GM18868 (cell line): ENCODE measurements at regions not wholly inside any gene's neighbourhood (a gene's known extent, or its start where the extent isn't known, plus 50 kb on each side); places are given as distances from the start of the nearest gene placed in this dataset.

Experiments used
- ATAC-seq: cut with Tn5 transposase; IDR thresholded peaks from one replicate; pipeline ENCODE4 v1.9.1; 2021; ENCODE audit warnings: mild to moderate bottlenecking, moderate library complexity; ENCODE audit not compliant: unreplicated experiment

GRCh38 chr9:91092214-91092613 lies 269.5 kb downstream of the AUH start:
- no peak for ATAC-seq

DNA sequence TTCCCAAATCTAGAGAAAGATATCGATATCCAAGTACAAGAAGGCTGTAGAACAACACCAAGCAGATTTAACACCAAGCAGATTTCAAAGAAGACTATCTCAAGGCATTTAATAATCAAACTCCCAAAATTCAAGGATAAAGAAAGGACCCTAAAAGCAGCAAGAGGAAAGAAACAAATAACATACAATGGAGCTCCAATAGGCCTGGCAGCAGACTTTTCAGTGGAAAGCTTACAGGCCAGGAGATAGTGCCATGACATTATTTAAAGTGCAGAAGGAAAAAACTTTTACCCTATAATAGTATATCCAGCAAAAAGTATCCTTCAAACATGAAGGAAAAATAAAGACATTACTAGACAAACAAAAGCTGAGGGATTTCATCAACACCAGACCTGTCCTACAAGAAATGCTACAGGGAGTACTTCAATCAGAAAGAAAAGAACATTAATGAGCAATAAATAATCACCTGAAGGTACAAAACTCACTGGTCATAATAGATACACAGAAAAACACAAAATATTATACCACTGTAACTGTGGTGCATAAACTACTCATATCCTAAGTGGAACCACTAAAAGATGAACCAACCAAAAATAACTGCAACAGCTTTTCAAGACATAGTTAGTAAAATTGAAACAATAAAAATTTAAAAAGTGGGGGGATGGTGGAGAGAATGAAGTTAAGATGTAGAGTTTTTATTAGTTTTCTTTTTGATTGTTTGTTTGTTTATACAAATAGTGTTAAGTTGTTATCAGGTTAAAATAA lies 267.2 kb downstream of the AUH start:
- ATAC-seq: no peak

- ATAC-seq: no peak
These were observed 263.4 kb downstream of the AUH start for GRCh38 chr9:91098203-91098850.

- ATAC-seq: no peak
These were observed 262.3 kb downstream of the AUH start for GRCh38 chr9:91099436-91099835.

GRCh38 chr9:91100878-91101450 lies 260.8 kb downstream of the AUH start:
- ATAC-seq: no peak

- no peak for ATAC-seq
These were observed 260.0 kb downstream of the AUH start for GRCh38 chr9:91101611-91102168.

GRCh38 chr9:91102269-91102668 lies 259.4 kb downstream of the AUH start:
- no peak for ATAC-seq

- no peak for ATAC-seq
These were observed 257.8 kb downstream of the AUH start for GRCh38 chr9:91103931-91104330.

DNA sequence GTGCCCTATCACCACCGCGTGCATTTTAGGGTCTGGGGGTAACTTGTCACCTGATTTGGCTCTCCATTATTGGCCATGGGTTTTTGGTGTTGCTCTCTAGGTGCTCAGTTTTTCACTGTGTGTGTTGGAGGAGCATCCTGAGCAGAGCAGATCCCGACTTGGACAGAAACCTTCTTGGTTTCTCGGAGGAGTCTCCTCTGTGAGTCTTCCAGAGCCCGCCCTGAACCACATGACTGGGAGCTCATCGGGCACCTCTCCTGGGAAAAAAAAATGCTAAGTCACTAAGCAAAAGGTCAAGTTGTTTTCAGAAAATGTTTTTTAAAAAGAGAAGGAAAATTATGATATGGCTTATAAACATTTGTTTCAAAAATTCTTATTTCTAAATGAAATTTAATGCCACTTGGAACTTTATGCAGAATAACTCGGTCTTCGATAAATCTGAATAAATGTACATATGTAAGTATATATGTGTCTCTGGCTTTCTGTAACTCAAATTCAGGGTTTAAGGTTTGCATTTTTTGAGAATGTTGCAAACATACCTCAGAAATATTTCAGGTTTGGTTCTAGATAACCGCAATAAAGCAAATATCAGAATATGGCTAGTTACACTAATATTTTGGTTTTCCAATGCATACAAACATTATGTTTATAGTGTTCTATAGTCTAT lies 255.2 kb downstream of the AUH start:
- no peak for ATAC-seq

DNA sequence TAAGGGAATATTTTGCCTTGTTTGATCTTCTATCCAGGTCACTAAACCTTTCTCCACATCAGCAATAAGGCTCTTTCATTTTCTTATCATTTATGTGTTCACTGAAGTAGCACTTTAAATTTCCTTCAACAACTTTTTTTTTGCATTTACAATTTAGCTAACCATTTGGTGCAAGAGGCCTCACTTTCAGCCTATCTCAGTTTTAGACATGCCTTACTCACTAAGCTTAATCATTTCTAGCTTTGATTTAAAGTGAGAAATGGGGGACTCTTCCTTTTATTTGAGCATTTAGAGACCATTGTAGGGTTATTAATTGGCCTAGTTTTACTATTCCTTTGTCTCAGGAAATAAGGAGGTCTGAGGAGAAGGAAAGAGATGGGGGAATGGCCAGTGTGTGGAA lies 250.5 kb downstream of the AUH start:
- no peak for ATAC-seq

DNA sequence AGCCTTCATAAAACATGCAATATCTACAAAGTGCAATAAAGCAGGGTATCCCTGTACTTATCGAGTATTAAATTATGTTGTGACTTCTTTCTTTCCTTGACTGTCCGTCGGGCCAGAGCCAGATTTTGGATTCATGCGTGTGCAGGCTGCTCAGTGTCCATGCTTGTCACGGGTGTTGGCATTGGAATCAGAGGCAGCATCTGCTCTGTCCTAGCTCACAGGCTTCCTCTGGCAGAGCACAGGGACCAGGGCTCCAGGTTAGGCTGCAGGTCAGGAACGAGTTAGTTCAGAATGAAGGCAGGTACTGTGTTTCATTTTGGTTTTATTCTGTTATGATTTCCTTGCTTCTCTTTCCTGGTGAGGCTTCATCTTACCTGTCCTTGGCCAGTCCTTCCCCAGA lies 249.8 kb downstream of the AUH start:
- no peak for ATAC-seq

- no peak for ATAC-seq
These were observed 248.7 kb downstream of the AUH start for GRCh38 chr9:91113016-91113415.

DNA sequence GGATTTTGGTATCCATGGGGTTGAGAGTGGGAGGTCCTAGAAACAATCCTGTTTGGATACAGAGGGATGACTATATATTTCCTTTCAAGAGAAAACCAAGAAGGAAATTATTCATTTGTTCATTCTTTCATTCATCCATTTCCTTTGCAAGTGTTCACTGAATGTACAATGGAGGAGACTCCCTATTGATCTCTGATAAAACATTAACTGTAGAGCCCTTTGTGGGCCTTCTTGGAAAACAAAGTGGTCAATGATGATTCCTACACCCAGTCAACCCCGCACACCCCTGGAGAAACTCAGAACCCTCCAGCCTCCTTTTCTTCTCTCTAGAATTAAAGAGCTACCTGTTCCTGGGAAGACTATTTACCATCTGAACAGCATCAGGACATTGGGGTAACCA lies 247.3 kb downstream of the AUH start:
- ATAC-seq: no peak

DNA sequence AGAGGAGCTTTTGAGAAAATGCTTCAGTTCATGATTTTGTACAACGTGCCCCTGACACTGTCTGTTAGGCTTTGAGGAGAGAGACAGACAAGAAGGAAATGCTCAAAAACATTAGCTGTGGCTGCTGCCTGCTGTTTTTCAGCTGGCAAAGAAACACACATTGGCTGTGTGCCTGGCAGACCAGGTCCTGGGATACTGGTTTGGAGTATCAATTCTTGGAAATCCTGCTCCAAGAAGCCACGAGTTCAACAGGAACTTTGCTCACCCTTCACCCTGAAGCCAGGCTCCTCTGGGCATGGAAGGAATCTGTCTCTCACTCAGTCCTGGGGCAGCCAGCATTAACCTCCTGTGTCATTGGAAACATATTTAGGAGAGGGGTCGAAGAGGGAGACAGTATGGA lies 245.5 kb downstream of the AUH start:
- ATAC-seq: no peak

DNA sequence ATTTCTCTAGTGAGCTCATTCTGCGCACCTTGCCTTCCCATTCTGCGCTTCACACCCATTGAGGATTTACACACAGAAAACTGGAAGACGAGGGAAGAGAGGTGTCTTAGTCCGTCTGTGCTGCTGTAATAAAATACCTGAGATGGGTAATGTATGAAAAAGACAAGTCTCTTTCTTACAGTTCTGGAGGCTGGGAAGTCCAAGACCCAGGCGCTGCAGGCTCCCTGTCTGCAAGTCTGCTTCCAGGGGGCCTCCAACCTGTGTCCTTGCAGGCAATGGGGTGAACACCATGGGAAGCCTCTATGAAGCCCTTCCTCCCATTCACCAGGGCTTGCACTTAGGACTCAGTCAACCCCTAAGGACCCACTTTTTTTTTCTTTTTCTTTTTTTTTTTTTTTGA lies 245.0 kb downstream of the AUH start:
- ATAC-seq: no peak

GRCh38 chr9:91117474-91117891 lies 244.2 kb downstream of the AUH start:
- ATAC-seq: no peak

DNA sequence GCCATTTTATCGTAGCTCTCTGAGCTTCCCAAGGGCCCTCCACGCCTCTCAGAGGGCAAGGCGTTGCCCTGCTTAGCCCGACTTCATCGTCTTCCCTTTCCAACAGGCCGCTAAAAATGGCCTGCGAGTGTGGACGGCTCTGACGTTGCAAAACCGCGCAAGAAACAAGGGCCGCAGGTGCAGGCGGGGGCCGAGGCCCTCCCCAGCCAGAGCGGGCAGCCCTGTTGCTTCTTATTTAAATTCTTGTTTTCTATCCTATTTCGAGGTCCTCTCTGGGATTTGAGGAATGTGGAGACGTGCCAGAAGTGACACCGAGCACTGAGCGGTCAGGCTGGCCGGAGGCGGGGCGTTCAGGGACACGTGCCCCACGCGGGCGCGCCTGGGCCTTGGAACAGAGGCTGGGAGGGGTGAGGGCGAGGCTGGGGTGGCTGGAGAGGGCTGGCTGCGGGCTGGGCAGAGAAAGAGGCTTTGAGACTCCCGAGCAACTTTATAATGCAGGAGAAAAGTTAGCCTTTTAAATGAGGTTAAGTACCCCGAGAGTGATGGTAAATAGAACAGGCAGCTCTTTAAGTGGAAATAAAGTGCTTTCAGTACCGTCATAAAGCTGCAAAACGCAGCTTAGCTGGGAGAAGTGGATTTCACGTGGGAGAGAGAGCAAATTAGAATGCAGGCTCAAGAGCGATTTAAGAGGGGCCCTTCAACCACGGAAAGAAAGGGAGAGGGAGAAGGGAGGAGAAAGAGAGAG lies 243.6 kb downstream of the AUH start:
- ATAC-seq: no peak

- ATAC-seq: no peak
These were observed 243.1 kb downstream of the AUH start for GRCh38 chr9:91118704-91119025.

DNA sequence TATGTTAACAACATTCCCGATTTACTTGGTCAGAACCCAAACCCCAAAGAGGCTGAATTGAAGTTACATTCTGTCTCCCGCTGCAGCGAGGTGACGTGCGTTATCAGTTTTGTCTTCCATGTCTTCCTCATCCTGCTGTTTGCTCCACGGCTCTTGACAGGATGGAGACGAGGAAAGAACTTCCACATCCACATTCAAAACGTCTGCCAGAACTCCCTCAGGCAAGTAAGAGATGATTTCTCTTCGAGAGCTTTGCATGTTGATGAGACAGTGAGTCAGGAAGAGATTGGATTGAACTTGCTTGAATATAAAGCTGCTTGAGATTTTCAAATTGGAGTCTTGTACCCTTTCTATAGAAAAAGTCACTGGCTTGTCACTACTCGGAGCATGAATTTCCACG lies 242.6 kb downstream of the AUH start:
- ATAC-seq: no peak

- no peak for ATAC-seq
These were observed 242.0 kb downstream of the AUH start for GRCh38 chr9:91119679-91120078.

GRCh38 chr9:91120200-91120599 lies 241.5 kb downstream of the AUH start:
- no peak for ATAC-seq
